Right atrium auricular region (tissue), 2 donors: ENCODE measurements at regions not wholly inside any gene's neighbourhood (a gene's known extent, or its start where the extent isn't known, plus 50 kb on each side); places are given as distances from the start of the nearest gene placed in this dataset.

ENCODE experiments used
- DNase-seq: peaks from one replicate; pipeline ENCODE4 v3.0.0-alpha.2; 2019; ENCODE audit warnings: low spot score
- H3K27ac ChIP-seq, 2 donors: fragments of 200-600 bp; sonication (generic); 1 replicate in 1 of 2; 2 replicates in 1 of 2; pipeline ENCODE4 v1.5.1; 2016 to 2019
- H3K27me3 ChIP-seq, 2 donors: fragments of 200-600 bp; sonication (generic); one replicate each; pipeline versions ENCODE4 v1.5.1 to v1.6.0; 2017 to 2019
- H3K36me3 ChIP-seq: fragments of 200-600 bp; sonication (generic); one replicate; pipeline ENCODE4 v1.5.1; 2016
- H3K4me1 ChIP-seq, 2 donors: fragments of 200-600 bp; sonication (generic); one replicate each; pipeline versions ENCODE4 v1.5.1 to v1.6.0; 2017 to 2019
- H3K4me3 ChIP-seq, 2 donors: fragments of 200-600 bp; sonication (generic); 1 replicate in 1 of 2; 2 replicates in 1 of 2; pipeline ENCODE4 v1.5.1; 2017 to 2019; ENCODE audit warnings: mild to moderate bottlenecking in 1 of 2, moderate library complexity in 1 of 2
- H3K9me3 ChIP-seq, 2 donors: fragments of 200-600 bp; sonication (generic); one replicate each; pipeline ENCODE4 v1.5.1; 2019
- TF ChIP-seq, protein P1 (sequence below), 2 donors: fragments of 200-600 bp; sonication (generic); IDR thresholded peaks; one replicate each; pipeline ENCODE4 v1.5.1; 2019; ENCODE audit warnings: antibody characterized with exemption in 2 of 2

DNA sequence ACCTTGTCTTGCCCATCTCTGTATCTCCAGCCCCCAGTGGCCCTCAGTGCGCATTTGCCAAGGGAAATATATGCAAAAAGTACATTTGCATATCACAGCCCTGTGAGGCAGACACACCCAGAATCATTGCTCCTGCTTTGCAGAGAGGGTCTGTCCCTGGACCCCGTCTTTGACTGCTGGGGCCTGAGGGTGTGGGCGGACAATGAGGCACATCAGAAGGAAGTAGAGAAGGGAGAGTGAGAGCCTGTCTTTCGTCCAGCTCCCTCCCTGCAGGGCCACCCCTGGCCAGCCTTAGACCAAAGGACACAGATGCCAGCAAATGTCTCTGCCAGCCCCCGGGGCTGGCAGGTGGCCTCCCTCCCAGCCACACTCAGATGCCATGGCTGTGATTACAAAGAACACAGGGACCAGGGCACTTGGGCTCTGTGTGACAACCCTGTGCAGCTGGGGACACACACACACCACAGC lies 516.2 kb upstream of the MYT1L start:
- no peak for DNase-seq
- H3K27ac ChIP-seq, result peak overlapping the region; percentile 43 to 66
- H3K27me3 ChIP-seq, result no peaks in the 10 kb centered on the region
- H3K36me3 ChIP-seq, result no peaks in the 10 kb centered on the region
- H3K4me3 ChIP-seq, result no peak overlapping the region
- H3K9me3 ChIP-seq, result no peaks in the 10 kb centered on the region
- peaks cover 0 to 26% of the 10 kb centered on the region in 2 donors for H3K4me1 ChIP-seq
- TF ChIP-seq, protein P1, sequence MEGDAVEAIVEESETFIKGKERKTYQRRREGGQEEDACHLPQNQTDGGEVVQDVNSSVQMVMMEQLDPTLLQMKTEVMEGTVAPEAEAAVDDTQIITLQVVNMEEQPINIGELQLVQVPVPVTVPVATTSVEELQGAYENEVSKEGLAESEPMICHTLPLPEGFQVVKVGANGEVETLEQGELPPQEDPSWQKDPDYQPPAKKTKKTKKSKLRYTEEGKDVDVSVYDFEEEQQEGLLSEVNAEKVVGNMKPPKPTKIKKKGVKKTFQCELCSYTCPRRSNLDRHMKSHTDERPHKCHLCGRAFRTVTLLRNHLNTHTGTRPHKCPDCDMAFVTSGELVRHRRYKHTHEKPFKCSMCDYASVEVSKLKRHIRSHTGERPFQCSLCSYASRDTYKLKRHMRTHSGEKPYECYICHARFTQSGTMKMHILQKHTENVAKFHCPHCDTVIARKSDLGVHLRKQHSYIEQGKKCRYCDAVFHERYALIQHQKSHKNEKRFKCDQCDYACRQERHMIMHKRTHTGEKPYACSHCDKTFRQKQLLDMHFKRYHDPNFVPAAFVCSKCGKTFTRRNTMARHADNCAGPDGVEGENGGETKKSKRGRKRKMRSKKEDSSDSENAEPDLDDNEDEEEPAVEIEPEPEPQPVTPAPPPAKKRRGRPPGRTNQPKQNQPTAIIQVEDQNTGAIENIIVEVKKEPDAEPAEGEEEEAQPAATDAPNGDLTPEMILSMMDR (IDR thresholded peaks at IDR 0.05), result no peak

DNA sequence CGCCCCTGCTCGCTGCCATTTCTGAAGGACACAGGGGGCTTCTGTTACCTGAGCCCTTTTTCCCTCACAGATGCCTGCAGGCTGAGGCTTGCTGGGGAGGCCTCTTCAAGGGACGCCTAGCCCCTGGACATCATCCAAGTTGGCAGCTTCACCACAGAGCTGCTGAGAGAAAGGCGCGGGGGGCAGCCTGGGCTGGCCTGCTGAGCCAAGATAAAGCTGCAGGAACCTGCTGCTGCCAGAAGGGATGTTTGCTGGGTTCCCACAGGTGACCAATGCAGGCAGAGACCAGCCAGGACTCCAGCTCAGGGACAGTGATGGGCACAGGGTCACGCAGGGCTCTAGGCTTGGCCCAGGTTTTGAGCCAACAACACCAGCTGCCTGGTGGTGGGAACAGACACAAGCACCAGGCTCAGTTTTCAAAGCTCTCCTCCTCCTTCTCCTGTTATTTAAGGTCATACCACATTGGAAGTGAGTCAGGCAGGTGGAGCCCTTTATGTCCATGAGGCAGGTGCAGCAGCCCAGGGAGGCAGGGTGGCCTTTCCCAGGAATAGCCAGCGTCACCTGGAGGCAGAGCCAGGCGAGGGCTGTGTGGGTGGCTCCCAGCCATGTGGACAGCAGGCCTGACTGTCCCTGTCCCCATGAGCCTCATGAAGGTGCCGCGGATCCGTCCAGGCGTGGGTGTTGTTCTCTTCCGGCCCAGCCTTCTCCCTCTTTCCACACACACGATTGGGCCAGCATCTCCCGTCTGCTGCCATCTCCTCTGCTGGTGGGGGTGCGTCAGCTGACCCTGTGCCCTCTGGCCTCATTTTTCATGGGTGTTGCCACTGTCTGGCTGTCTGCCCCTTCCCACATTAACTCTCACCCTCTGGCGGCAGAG lies 515.5 kb upstream of the MYT1L start:
- Histone ChIP-seq H3K36me3 (no peaks in the 10 kb centered on the region), H3K4me1 (peaks cover 0 to 21% of the 10 kb centered on the region in 2 donors), H3K27ac (peak overlapping the region; percentile 66), H3K4me3 (no peak overlapping the region), H3K9me3 (no peaks in the 10 kb centered on the region), H3K27me3 (no peaks in the 10 kb centered on the region)
- TF ChIP-seq, protein P1 (IDR thresholded peaks at IDR 0.05), result no peak
- no peak for DNase-seq

DNA sequence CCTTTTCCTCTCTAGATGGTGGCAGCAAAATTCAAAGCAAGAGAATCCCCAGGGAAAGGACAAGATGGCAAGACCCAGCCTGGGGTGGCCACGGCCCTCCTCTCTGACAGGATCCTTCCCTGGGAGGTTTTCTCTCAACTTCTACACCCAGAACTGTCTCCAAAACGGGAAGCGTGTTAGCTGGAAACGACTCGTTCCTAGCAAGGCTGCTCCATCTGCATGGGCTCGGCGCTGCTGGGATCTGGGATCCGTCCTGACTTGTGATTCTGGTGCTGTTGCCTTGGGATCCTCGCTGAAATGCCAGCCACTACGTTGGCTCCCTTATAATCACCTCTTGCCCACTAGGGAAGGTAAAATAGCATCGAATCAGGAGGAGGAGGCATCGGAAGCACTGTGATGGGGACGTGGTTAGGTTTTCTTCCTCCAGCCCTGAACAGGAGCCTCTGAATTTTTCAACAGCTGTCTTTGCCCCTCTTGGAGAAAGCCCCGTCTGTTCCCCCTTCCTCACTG lies 514.8 kb upstream of the MYT1L start:
- no peaks in the 10 kb centered on the region for H3K27me3 ChIP-seq
- H3K27ac ChIP-seq, result peak overlapping the region in 1 of 2 donors; percentile 66
- DNase-seq, result no peak
- H3K9me3 ChIP-seq, result no peaks in the 10 kb centered on the region
- TF ChIP-seq, protein P1 (IDR thresholded peaks at IDR 0.05), result no peak
- no peak overlapping the region for H3K4me3 ChIP-seq
- peaks cover 0 to 18% of the 10 kb centered on the region in 2 donors for H3K4me1 ChIP-seq
- no peaks in the 10 kb centered on the region for H3K36me3 ChIP-seq

DNA sequence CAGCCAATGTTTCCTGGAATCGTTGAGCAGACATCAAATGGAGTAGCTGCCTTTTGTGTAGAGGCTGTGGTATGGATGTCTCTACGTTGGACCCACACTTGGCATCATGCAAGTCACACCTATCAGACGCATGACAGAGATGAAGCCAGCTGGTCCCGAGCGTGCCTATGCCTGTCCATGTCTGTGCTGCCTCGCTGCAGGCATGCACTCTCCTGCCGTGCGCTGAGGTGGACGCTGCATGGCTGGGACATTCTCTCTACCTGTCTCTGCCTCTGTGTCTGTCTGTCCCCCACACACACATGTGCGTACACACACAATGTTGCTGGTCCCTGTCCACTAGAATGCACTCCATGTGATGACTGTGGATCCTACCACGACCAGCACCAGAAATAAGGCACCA lies 514.2 kb upstream of the MYT1L start:
- TF ChIP-seq, protein P1 (IDR thresholded peaks at IDR 0.05), result no peak
- DNase-seq, result no peak
- Histone ChIP-seq H3K9me3 (no peaks in the 10 kb centered on the region), H3K4me3 (no peak overlapping the region), H3K27ac (no peak overlapping the region), H3K36me3 (no peaks in the 10 kb centered on the region), H3K27me3 (no peaks in the 10 kb centered on the region), H3K4me1 (peaks cover 0 to 18% of the 10 kb centered on the region in 2 donors)

DNA sequence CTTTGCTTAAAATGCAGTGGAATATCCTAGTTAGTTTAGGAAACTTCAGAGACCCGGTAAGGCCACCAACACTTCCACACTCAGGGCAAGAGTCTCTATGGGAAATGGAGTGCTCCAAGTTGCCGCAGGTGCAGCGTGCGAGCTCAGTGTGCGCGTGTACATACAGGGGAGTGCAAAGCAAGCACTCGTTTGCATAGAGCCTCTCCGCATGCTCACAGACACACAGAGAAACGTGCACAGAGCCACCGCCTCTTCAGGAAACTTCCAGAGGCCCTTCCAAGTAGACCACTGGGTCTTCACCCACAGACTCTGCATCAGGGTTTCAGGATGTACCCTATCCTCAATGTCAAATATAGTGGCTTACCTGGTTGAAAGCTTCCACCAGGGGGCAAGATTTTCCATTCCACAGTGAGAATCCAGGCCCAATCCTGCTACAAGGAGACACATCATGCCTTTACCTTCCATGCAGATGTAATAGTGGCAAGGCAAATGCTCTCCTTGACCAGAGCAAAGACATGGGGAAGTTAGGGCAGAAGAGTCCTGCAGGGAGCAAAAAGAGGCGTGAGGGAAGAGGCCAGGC lies 513.0 kb upstream of the MYT1L start:
- DNase-seq, result no peak
- H3K9me3 ChIP-seq, result no peaks in the 10 kb centered on the region
- no peaks in the 10 kb centered on the region for H3K27me3 ChIP-seq
- TF ChIP-seq, protein P1 (IDR thresholded peaks at IDR 0.05), result peak in 1 of 2 donors; percentile 24
- H3K36me3 ChIP-seq, result no peaks in the 10 kb centered on the region
- H3K27ac ChIP-seq, result no peak overlapping the region
- peaks cover 0 to 18% of the 10 kb centered on the region in 2 donors for H3K4me1 ChIP-seq
- no peak overlapping the region for H3K4me3 ChIP-seq
